Liver (tissue), 8 donors: ENCODE measurements at regions not wholly inside any gene's neighbourhood (a gene's known extent, or its start where the extent isn't known, plus 50 kb on each side); places are given as distances from the start of the nearest gene placed in this dataset.

Source experiments
- DNase-seq: peaks from one replicate; pipeline ENCODE4 v3.0.0-alpha.2; 2017; ENCODE audit warnings: low spot score
- H3K27ac ChIP-seq, 2 donors: one replicate each; pipeline ENCODE4 v1.7.0; 2013; ENCODE audit warnings: inconsistent platforms in 2 of 2, low read length in 2 of 2, control low read depth in 1 of 2, low read depth in 1 of 2, mild to moderate bottlenecking in 1 of 2
- H3K27me3 ChIP-seq, 4 donors: one replicate each; pipeline versions ENCODE4 v1.6.1 to v1.7.0; 2013; ENCODE audit warnings: low read length in 3 of 4, inconsistent platforms in 1 of 4, mild to moderate bottlenecking in 1 of 4, moderate library complexity in 1 of 4; ENCODE audit not compliant: control insufficient read depth in 4 of 4, insufficient read depth in 4 of 4
- H3K36me3 ChIP-seq, 4 donors: one replicate each; pipeline versions ENCODE4 v1.6.1 to v1.7.0; 2013; ENCODE audit warnings: low read length in 3 of 4, mild to moderate bottlenecking in 3 of 4, low read depth in 1 of 4, moderate library complexity in 1 of 4; ENCODE audit not compliant: control insufficient read depth in 4 of 4, insufficient read depth in 3 of 4
- H3K4me1 ChIP-seq, 4 donors: one replicate each; pipeline versions ENCODE4 v1.6.1 to v1.7.0; 2013; ENCODE audit warnings: low read length in 3 of 4, mild to moderate bottlenecking in 3 of 4, moderate library complexity in 1 of 4; ENCODE audit not compliant: control insufficient read depth in 4 of 4, insufficient read depth in 4 of 4
- H3K4me3 ChIP-seq, 3 donors: one replicate each; pipeline versions ENCODE4 v1.6.1 to v1.7.0; 2013; ENCODE audit warnings: low read length in 3 of 3, control low read depth in 1 of 3, low read depth in 1 of 3, mild to moderate bottlenecking in 1 of 3
- H3K9ac ChIP-seq, 2 donors: one replicate each; pipeline ENCODE4 v1.7.0; 2013; ENCODE audit warnings: low read length in 2 of 2, mild to moderate bottlenecking in 2 of 2, moderate library complexity in 2 of 2, control low read depth in 1 of 2, low read depth in 1 of 2
- H3K9me3 ChIP-seq, 4 donors: one replicate each; pipeline versions ENCODE4 v1.6.1 to v1.7.0; 2013; ENCODE audit warnings: low read length in 3 of 4; ENCODE audit not compliant: control insufficient read depth in 4 of 4
- ATF3 ChIP-seq: IDR thresholded peaks from 2 replicates; pipeline ENCODE4 v1.6.1; 2016; ENCODE audit warnings: antibody characterized with exemption
- CTCF ChIP-seq: fragments of 150-350 bp; IDR thresholded peaks from 2 replicates; pipeline ENCODE4 v1.5.1; 2017; ENCODE audit warnings: improper control_type of control experiment, low read depth, low read length; ENCODE audit not compliant: missing input control
- FOXA1 ChIP-seq: IDR thresholded peaks from 2 replicates; pipeline ENCODE4 v1.6.1; 2016; ENCODE audit warnings: antibody characterized with exemption
- GABPA ChIP-seq, 2 donors: IDR thresholded peaks in 1 of 2; conservative IDR thresholded peaks in 1 of 2; 2 replicates each; pipeline ENCODE4 v1.6.1; 2016; ENCODE audit warnings: antibody characterized with exemption in 2 of 2, mild to moderate bottlenecking in 1 of 2, moderate library complexity in 1 of 2
- HNF4A ChIP-seq, 2 donors: conservative IDR thresholded peaks; 2 replicates each; pipeline ENCODE4 v1.6.1; 2016; ENCODE audit warnings: antibody characterized with exemption in 2 of 2, mild to moderate bottlenecking in 2 of 2
- HNF4G ChIP-seq: IDR thresholded peaks from 2 replicates; pipeline ENCODE4 v1.6.1; 2016; ENCODE audit warnings: antibody characterized with exemption
- JUND ChIP-seq, 2 donors: IDR thresholded peaks; 2 replicates each; pipeline ENCODE4 v1.6.1; 2016; ENCODE audit warnings: antibody characterized with exemption in 2 of 2
- MAX ChIP-seq: IDR thresholded peaks from 2 replicates; pipeline ENCODE4 v1.6.1; 2016; ENCODE audit warnings: antibody characterized with exemption
- NR2F2 ChIP-seq: IDR thresholded peaks from 2 replicates; pipeline ENCODE4 v1.6.1; 2016; ENCODE audit warnings: antibody characterized with exemption
- RAD21 ChIP-seq, 2 donors: IDR thresholded peaks; 2 replicates each; pipeline ENCODE4 v1.6.1; 2016; ENCODE audit warnings: antibody characterized with exemption in 2 of 2, mild to moderate bottlenecking in 2 of 2
- REST ChIP-seq: IDR thresholded peaks from 2 replicates; pipeline ENCODE4 v1.6.1; 2016; ENCODE audit warnings: antibody characterized with exemption, mild to moderate bottlenecking
- RXRA ChIP-seq, 2 donors: IDR thresholded peaks; 2 replicates each; pipeline ENCODE4 v1.6.1; 2017 to 2018; ENCODE audit warnings: antibody characterized with exemption in 2 of 2, mild to moderate bottlenecking in 1 of 2
- SP1 ChIP-seq: IDR thresholded peaks from 2 replicates; pipeline ENCODE4 v1.6.1; 2018; ENCODE audit warnings: antibody characterized with exemption, mild to moderate bottlenecking
- TAF1 ChIP-seq: conservative IDR thresholded peaks from 2 replicates; pipeline ENCODE4 v1.6.1; 2016; ENCODE audit warnings: antibody characterized with exemption, mild to moderate bottlenecking
- YY1 ChIP-seq: IDR thresholded peaks from 2 replicates; pipeline ENCODE4 v1.6.1; 2016; ENCODE audit warnings: antibody characterized with exemption, mild to moderate bottlenecking
- ZBTB33 ChIP-seq: IDR thresholded peaks from 2 replicates; pipeline ENCODE4 v1.6.1; 2016; ENCODE audit warnings: antibody characterized with exemption
- whole genome bisulfite sequencing: extraction: QIAGEN DNeasy Blood & Tissue Kit; methylation state at CpG from one replicate; pipeline ENCODE4 v1.1.7; 2013; 5-methylcytosine and 5-hydroxymethylcytosine counted together
- donor health status: healthy.
- donor health status: healthy.
- donor health status: healthy.
- donor health status: healthy.
- donor health status: healthy.

DNA sequence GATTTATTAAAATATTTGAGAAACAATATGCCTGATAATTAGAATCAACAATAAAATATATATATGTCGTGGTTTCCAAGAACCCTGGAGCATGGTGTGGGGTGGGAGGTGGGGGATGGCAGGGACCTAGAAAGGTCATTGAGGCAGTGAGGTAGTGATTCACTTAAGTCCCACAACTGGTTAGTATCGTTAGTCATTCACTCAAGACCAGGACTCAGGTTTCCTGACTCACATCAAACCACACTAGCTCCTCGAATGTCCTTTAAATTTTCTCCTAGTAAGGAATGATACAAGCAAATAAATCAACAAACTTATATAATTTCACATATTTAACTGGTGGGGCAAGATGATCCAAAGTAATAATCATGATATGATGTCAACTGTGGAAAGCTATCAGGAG lies 158.8 kb upstream of the AADAT start:
- H3K4me1 ChIP-seq: peaks cover 0 to 3% (median 1%) of the 10 kb centered on the region in 4 donors
- no peak overlapping the region for H3K4me3 ChIP-seq
- 92% methylated on average over 3 of the region's 3 CpGs for WGBS
- TF ChIP-seq HNF4A (conservative IDR thresholded peaks at IDR 0.05): no peak
- TF ChIP-seq CTCF: no peak
- no peak for TF ChIP-seq JUND (IDR thresholded peaks at IDR 0.05)
- TF ChIP-seq TAF1: no peak
- no peak for TF ChIP-seq SP1
- TF ChIP-seq GABPA (IDR thresholded peaks at IDR 0.05 in 1 of 2, conservative IDR thresholded peaks at IDR 0.05 in 1 of 2): no peak
- no peak for TF ChIP-seq NR2F2
- no peak for TF ChIP-seq RAD21 (IDR thresholded peaks at IDR 0.05)
- no peak for TF ChIP-seq FOXA1
- TF ChIP-seq MAX: no peak
- TF ChIP-seq YY1: no peak
- no peak for TF ChIP-seq ZBTB33
- TF ChIP-seq REST: no peak
- TF ChIP-seq HNF4G: no peak
- no peak for TF ChIP-seq ATF3
- H3K9me3 ChIP-seq: no peaks in the 10 kb centered on the region
- H3K36me3 ChIP-seq: no peaks in the 10 kb centered on the region
- H3K27me3 ChIP-seq: no peaks in the 10 kb centered on the region
- no peak for DNase-seq
- no peak overlapping the region for H3K9ac ChIP-seq
- H3K27ac ChIP-seq: no peak overlapping the region

DNA sequence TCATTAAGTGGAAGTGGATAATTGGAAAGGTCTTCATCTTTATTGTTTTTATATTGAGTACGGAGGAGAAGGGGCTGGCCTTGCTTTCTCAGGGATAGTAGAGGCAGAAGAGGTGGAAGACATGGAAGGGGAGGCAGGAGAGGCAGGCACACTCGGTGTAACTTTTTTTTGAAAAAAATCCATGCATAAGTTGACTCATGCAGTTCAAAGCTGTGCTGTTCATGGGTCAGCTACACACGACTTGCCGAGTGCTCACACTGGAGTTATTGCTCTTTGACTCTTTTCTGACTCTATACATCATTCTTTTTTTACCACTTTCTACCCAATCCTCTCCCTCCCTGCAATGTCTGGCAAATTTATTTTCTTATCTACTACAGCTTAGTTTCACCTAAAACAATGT lies 158.3 kb upstream of the AADAT start:
- 60% methylated on average over 4 of the region's 4 CpGs for WGBS
- H3K9ac ChIP-seq: no peak overlapping the region
- no peaks in the 10 kb centered on the region for H3K27me3 ChIP-seq
- TF ChIP-seq NR2F2 (no peak), SP1 (no peak), HNF4A (conservative IDR thresholded peaks at IDR 0.05) (no peak), REST (no peak), GABPA (IDR thresholded peaks at IDR 0.05 in 1 of 2, conservative IDR thresholded peaks at IDR 0.05 in 1 of 2) (no peak), RAD21 (IDR thresholded peaks at IDR 0.05) (no peak), JUND (IDR thresholded peaks at IDR 0.05) (no peak), YY1 (no peak), RXRA (IDR thresholded peaks at IDR 0.05) (no peak), CTCF (no peak), TAF1 (no peak), MAX (no peak)
- peaks cover 0 to 3% (median 1%) of the 10 kb centered on the region in 4 donors for H3K4me1 ChIP-seq
- no peak overlapping the region for H3K27ac ChIP-seq
- H3K36me3 ChIP-seq: no peaks in the 10 kb centered on the region
- no peak for DNase-seq
- no peaks in the 10 kb centered on the region for H3K9me3 ChIP-seq
- no peak overlapping the region for H3K4me3 ChIP-seq
